ENCODE measurements at regions not wholly inside any gene's neighbourhood (a gene's known extent, or its start where the extent isn't known, plus 50 kb on each side); places are given as distances from the start of the nearest gene placed in this dataset.

- peak; percentile 9 to 11 for DNase-seq
- peak overlapping the region in 1 of 2 donors; percentile 90 for H3K27ac ChIP-seq
- intact Hi-C loops (cut with DNase I; ENCODE audit: low total_unique reads): loop anchor here (5.0 kb wide), 1 partner anchor 32 kb away; no protein-coding TSS in a partner anchor
- no peaks in the 10 kb centered on the region for H3K27me3 ChIP-seq
- H3K4me3 ChIP-seq: no peak overlapping the region
- no peaks in the 10 kb centered on the region for H3K9me3 ChIP-seq
- TF ChIP-seq CTCF (IDR thresholded peaks at IDR 0.05) (no peak), POLR2A (IDR thresholded peaks at IDR 0.05) (no peak)
- H3K36me3 ChIP-seq: no peaks in the 10 kb centered on the region
- peaks cover 13 to 21% of the 10 kb centered on the region in 2 donors for H3K4me1 ChIP-seq
Observed at GRCh38 chr3:194279701-194280360, 71.3 kb downstream of the CPN2 start.

GRCh38 chr3:194280777-194281176 is 70.4 kb downstream of the CPN2 start:
- H3K4me1 ChIP-seq: peaks cover 13 to 21% of the 10 kb centered on the region in 2 donors
- DNase-seq: peak; percentile 6 to 9
- intact Hi-C loops (cut with DNase I; ENCODE audit: low total_unique reads): no loop called here
- H3K27me3 ChIP-seq: no peaks in the 10 kb centered on the region
- TF ChIP-seq CTCF (IDR thresholded peaks at IDR 0.05) (no peak), POLR2A (IDR thresholded peaks at IDR 0.05) (no peak)
- H3K27ac ChIP-seq: no peak overlapping the region
- no peaks in the 10 kb centered on the region for H3K9me3 ChIP-seq
- H3K36me3 ChIP-seq: no peaks in the 10 kb centered on the region
- no peak overlapping the region for H3K4me3 ChIP-seq

GRCh38 chr3:194281306-194281705 is 69.8 kb downstream of the CPN2 start:
- intact Hi-C loops (cut with DNase I; ENCODE audit: low total_unique reads): no loop called here
- Histone ChIP-seq H3K36me3 (no peaks in the 10 kb centered on the region), H3K4me3 (no peak overlapping the region), H3K9me3 (no peaks in the 10 kb centered on the region), H3K27ac (no peak overlapping the region), H3K4me1 (peaks cover 13 to 21% of the 10 kb centered on the region in 2 donors), H3K27me3 (no peaks in the 10 kb centered on the region)
- no peak for TF ChIP-seq CTCF (IDR thresholded peaks at IDR 0.05)
- TF ChIP-seq POLR2A (IDR thresholded peaks at IDR 0.05): no peak
- peak; percentile 10 for DNase-seq

- Histone ChIP-seq H3K27me3 (no peaks in the 10 kb centered on the region), H3K4me1 (peaks cover 13 to 21% of the 10 kb centered on the region in 2 donors), H3K36me3 (no peaks in the 10 kb centered on the region), H3K4me3 (no peak overlapping the region), H3K27ac (no peak overlapping the region), H3K9me3 (no peaks in the 10 kb centered on the region)
- DNase-seq: peak in 1 of 2 donors; percentile 10
- intact Hi-C loops (cut with DNase I; ENCODE audit: low total_unique reads): no loop called here
- TF ChIP-seq CTCF (IDR thresholded peaks at IDR 0.05) (no peak), POLR2A (IDR thresholded peaks at IDR 0.05) (no peak)
Observed at GRCh38 chr3:194281766-194282165, 69.4 kb downstream of the CPN2 start.

GRCh38 chr3:194282436-194283122 is 68.5 kb downstream of the CPN2 start:
- peaks cover 13 to 15% of the 10 kb centered on the region in 2 donors for H3K4me1 ChIP-seq
- no peak overlapping the region for H3K4me3 ChIP-seq
- H3K27me3 ChIP-seq: no peaks in the 10 kb centered on the region
- H3K27ac ChIP-seq: no peak overlapping the region
- DNase-seq: peak; percentile 6 to 13
- no peaks in the 10 kb centered on the region for H3K36me3 ChIP-seq
- TF ChIP-seq POLR2A (IDR thresholded peaks at IDR 0.05) (no peak), CTCF (IDR thresholded peaks at IDR 0.05) (no peak)
- intact Hi-C loops (cut with DNase I; ENCODE audit: low total_unique reads): no loop called here
- H3K9me3 ChIP-seq: no peaks in the 10 kb centered on the region
